ENCODE measurements at regions not wholly inside any gene's neighbourhood (a gene's known extent, or its start where the extent isn't known, plus 50 kb on each side); places are given as distances from the start of the nearest gene placed in this dataset.

DNA sequence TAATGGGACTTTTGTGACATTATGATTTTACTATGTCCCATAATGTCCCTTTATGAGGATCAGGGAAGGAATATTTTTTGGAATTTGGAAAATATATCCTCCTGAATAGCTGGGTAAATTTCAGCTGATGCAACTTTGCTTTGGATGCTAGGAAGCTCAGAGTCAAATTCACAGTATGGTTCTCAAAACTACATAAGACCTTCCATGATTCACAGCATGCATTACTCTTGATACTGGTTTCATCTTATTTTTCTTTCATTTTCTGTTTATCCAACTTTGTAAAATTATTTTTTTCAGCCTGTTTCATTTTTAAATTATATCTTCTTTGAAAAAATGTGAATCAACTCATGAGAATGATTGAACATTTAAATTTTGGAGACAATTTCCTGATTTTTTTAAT, 160.2 kb downstream of the ATP6V1G3 start:
- no peak for DNase-seq
- H3K4me1 ChIP-seq, result no peaks in the 10 kb centered on the region
- no peak overlapping the region for H3K27ac ChIP-seq
- peaks cover 0 to 6% (median 0%) of the 10 kb centered on the region in 3 donors for H3K9me3 ChIP-seq
- intact Hi-C loops (cut with DNase I), result no loop called here
- no peaks in the 10 kb centered on the region for H3K27me3 ChIP-seq
- no peaks in the 10 kb centered on the region for H3K36me3 ChIP-seq
- no peak overlapping the region for H3K4me3 ChIP-seq
- no peak for TF ChIP-seq POLR2A (IDR thresholded peaks at IDR 0.05)
- TF ChIP-seq, protein P1, sequence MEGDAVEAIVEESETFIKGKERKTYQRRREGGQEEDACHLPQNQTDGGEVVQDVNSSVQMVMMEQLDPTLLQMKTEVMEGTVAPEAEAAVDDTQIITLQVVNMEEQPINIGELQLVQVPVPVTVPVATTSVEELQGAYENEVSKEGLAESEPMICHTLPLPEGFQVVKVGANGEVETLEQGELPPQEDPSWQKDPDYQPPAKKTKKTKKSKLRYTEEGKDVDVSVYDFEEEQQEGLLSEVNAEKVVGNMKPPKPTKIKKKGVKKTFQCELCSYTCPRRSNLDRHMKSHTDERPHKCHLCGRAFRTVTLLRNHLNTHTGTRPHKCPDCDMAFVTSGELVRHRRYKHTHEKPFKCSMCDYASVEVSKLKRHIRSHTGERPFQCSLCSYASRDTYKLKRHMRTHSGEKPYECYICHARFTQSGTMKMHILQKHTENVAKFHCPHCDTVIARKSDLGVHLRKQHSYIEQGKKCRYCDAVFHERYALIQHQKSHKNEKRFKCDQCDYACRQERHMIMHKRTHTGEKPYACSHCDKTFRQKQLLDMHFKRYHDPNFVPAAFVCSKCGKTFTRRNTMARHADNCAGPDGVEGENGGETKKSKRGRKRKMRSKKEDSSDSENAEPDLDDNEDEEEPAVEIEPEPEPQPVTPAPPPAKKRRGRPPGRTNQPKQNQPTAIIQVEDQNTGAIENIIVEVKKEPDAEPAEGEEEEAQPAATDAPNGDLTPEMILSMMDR (IDR thresholded peaks at IDR 0.05), result no peak

DNA sequence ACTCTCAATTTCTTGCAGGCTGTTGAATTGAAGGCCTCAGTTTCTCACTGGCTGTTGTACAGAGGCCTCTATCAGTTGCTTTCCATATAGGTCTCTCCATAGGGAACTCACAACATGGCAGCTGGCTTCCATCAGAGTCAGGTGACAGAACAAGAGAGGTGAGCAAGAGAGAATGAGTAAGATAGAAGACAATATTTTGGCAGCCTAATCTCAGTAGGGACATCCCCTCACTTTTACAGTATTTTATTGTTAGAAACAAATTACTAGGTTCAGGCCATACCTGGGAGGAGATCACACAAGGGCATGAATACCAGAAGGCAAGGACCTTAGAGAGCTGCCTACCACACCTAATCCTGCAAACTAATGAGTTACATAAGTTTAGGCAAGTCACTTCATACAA, 162.8 kb downstream of the ATP6V1G3 start:
- no peak for TF ChIP-seq POLR2A (IDR thresholded peaks at IDR 0.05)
- TF ChIP-seq, protein P1 (IDR thresholded peaks at IDR 0.05), result no peak
- peaks cover 0 to 14% (median 5%) of the 10 kb centered on the region in 3 donors for H3K9me3 ChIP-seq
- H3K4me1 ChIP-seq, result no peaks in the 10 kb centered on the region
- no peaks in the 10 kb centered on the region for H3K27me3 ChIP-seq
- no peaks in the 10 kb centered on the region for H3K36me3 ChIP-seq
- H3K4me3 ChIP-seq, result no peak overlapping the region
- intact Hi-C loops (cut with DNase I), result no loop called here
- H3K27ac ChIP-seq, result no peak overlapping the region
- DNase-seq, result no peak

DNA sequence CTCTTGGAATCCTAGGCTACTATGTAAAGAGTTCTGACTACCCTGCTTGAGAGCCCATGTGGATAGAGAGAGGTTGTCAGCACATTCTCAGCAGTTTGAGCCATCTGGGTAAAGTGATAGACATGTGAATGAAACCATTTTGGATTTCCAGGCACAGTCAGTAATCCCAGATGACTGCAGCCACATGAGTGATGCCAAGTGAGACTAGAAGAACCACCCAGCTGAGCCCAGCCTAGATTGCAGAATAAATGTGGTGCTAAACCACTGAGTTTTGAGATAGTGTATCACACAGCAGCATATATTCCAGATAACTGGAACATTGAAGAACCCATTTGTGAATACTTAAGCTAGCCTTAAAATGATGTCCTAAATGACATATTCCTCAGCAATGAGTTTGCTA, 166.2 kb downstream of the ATP6V1G3 start:
- Histone ChIP-seq H3K27me3 (no peaks in the 10 kb centered on the region), H3K27ac (no peak overlapping the region), H3K4me1 (no peaks in the 10 kb centered on the region), H3K9me3 (peaks cover 0 to 14% (median 5%) of the 10 kb centered on the region in 3 donors), H3K36me3 (no peaks in the 10 kb centered on the region), H3K4me3 (no peak overlapping the region)
- intact Hi-C loops (cut with DNase I), result no loop called here
- TF ChIP-seq POLR2A (IDR thresholded peaks at IDR 0.05), result no peak
- TF ChIP-seq, protein P1 (IDR thresholded peaks at IDR 0.05), result no peak
- no peak for DNase-seq

DNA sequence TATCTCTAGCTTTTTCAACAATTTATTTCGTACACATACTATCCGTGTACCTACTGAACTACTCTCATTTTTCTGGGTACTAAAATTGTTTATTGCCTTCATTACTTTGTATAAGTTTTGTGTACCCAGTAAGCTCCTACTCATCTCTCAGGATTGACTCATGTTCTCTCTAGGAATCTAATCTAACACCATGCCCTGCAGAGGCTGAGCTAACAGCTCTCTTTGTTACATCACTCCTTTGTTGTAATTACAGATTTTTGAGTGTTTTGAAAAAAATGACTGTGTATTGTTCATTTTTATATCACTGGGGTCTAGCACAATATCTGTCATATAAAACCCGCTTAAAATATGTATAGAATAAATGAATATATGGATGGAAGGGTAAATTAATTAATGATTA, 167.1 kb downstream of the ATP6V1G3 start:
- Histone ChIP-seq H3K4me1 (no peaks in the 10 kb centered on the region), H3K27me3 (no peaks in the 10 kb centered on the region), H3K9me3 (peaks cover 0 to 14% (median 5%) of the 10 kb centered on the region in 3 donors), H3K4me3 (no peak overlapping the region), H3K36me3 (no peaks in the 10 kb centered on the region), H3K27ac (no peak overlapping the region)
- DNase-seq, result no peak
- no peak for TF ChIP-seq POLR2A (IDR thresholded peaks at IDR 0.05)
- TF ChIP-seq, protein P1 (IDR thresholded peaks at IDR 0.05), result no peak
- intact Hi-C loops (cut with DNase I), result no loop called here
- WGBS, 2 donors, result 80 to 91% methylated on average over 3 of the region's 3 CpGs
